GM12892 (cell line): ENCODE measurements at regions not wholly inside any gene's neighbourhood (a gene's known extent, or its start where the extent isn't known, plus 50 kb on each side); places are given as distances from the start of the nearest gene placed in this dataset.

Experiments used
- POLR2A ChIP-seq: IDR thresholded peaks from 2 replicates; pipeline ENCODE4 v1.6.1; 2011; ENCODE audit warnings: low read depth, low read length, control low read depth
- POLR2AphosphoS5 ChIP-seq: IDR thresholded peaks from 2 replicates; pipeline ENCODE4 v1.6.1; 2011; ENCODE audit warnings: low read depth, low read length, control low read depth

GRCh38 chr1:182147951-182148350 lies 86.4 kb upstream of the ZNF648 start:
- TF ChIP-seq POLR2AphosphoS5, result no peak
- TF ChIP-seq POLR2A, result no peak
